Jurkat, Clone E6-1 (cell line): ENCODE measurements at regions not wholly inside any gene's neighbourhood (a gene's known extent, or its start where the extent isn't known, plus 50 kb on each side); places are given as distances from the start of the nearest gene placed in this dataset.
"Not testable (repeated sequence)": the region's sequence is repeated elsewhere in the genome, so short reads cannot be mapped to it uniquely, and the experiment has no call there.

Source experiments
- DNase-seq: peaks from one replicate; pipeline ENCODE4 v3.0.0-alpha.2; 2011; ENCODE audit warnings: low read depth, low spot score
- H3K4me3 ChIP-seq: 2 replicates; pipeline ENCODE4 v1.5.1; 2011; ENCODE audit warnings: mild to moderate bottlenecking, low read length, control low read depth, moderate library complexity

GRCh38 chr7:17103170-17103569 lies 195.3 kb upstream of the AHR start:
- no peak for DNase-seq
- H3K4me3 ChIP-seq = no peak overlapping the region

DNA sequence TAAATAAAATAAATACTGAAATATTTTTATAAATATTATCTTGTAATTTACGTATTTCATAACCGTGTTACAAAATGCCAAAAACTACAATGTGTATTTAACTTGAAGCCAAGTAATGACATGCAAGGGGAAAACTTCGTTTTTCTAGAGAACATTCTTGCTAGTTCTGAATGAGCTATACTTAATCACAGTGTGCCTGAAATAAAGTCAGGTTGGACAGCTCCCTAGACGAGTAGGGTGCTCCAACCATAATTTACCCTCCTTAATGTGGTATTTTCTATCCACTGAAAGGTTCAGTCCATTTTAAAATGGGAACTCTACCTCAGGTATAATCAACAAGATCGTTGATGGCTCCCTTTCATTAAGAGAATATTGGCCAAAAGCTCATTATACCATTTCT lies 194.5 kb upstream of the AHR start:
- no peak overlapping the region for H3K4me3 ChIP-seq
- no peak for DNase-seq

GRCh38 chr7:17104419-17104818 lies 194.0 kb upstream of the AHR start:
- no peak for DNase-seq
- no peak overlapping the region for H3K4me3 ChIP-seq

DNA sequence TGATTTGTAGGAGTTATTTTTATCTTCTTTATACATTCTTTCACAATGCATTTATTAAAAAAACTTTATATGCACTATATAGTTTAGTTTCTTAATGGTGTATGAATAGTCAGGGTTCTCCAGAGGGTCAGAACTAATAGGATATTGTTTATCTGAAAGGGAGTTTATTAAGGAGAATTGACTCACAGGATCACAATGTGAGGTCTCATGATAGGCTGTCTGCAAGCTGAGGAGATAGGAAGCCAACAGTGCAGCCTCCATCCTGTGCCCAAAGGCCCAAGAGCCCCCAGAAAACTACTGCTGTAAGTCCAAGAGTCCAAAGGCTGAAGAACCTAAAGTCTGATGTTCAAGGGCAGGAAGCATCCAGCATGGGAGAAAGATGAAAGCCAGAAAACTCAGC lies 192.8 kb upstream of the AHR start:
- no peak for DNase-seq
- no peak overlapping the region for H3K4me3 ChIP-seq

DNA sequence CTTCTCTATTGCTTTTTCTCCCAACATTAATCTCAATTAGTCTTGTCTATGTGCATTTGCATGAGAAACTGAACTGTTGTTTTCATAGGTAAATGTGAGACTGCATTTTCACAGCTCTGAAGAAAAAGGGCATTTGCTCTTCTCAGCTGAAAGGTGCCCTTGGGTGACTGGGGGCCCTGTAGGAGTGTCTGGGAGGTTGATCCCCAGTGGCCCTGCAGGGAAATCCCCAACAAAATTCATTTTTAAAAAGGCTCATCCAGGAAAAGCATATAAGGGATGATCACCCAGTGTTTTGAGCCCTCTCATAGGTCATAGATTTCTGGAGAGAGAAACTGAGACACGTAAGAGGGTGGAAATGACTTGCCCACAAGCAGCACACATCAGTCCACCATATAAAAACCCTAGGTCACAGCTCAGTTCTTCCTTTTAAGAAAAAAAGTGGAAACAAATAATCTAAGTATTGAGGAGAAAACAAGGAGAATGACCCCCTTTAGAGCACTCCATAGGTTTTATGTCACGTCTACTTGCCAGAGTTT lies 190.3 kb upstream of the AHR start:
- no peak overlapping the region for H3K4me3 ChIP-seq
- DNase-seq = no peak

GRCh38 chr7:17109020-17109419 lies 189.4 kb upstream of the AHR start:
- no peak overlapping the region for H3K4me3 ChIP-seq
- no peak for DNase-seq

- not testable (repeated sequence) for DNase-seq
Measured at GRCh38 chr7:17113770-17114169, 184.7 kb upstream of the AHR start.

GRCh38 chr7:17118412-17118811 lies 180.0 kb upstream of the AHR start:
- H3K4me3 ChIP-seq = no peak overlapping the region
- no peak for DNase-seq

More at GRCh38 chr7:17113770-17114169, 184.7 kb upstream of the AHR start:
- H3K4me3 ChIP-seq = not testable (repeated sequence)

DNA sequence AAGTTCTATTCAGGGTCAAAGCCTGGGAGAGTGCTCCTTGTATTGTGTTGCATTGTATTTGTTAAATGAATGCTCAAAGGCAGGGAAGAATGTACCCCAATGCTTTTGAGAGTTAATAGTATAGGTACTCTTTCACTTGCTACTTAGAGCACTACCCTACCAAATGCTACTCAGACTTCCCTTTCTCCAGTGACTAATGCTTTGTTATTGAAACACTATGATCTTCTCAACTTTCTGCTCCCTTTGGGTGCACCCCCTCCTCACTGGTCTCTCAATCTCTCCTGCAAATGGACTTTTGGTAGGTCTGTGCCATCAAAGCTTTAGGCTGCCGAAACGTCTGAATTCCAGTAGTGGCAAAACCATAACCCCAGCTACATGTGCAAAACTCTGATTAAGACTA lies 177.7 kb upstream of the AHR start:
- no peak overlapping the region for H3K4me3 ChIP-seq
- DNase-seq = no peak

DNA sequence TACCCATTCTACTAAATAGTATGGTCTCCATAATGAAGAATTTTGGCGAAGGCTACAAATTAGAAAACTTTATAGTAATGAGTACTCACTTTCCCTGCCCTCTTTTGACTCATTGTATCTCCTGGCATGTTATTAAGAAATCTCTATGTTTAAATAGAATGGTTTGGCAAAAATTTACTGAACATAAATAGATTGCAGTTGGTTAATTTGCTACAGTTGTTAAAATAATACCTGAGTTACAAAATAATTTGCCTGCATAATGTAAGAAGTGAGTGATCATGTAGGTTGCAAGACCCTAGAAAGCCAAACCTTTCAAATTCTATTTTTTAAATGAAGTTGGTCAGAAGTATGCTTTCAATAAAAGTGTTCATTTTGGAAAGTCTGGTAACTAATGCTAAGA lies 176.8 kb upstream of the AHR start:
- no peak overlapping the region for H3K4me3 ChIP-seq
- no peak for DNase-seq

GRCh38 chr7:17123020-17123419 lies 175.4 kb upstream of the AHR start:
- DNase-seq = no peak
- no peak overlapping the region for H3K4me3 ChIP-seq

DNA sequence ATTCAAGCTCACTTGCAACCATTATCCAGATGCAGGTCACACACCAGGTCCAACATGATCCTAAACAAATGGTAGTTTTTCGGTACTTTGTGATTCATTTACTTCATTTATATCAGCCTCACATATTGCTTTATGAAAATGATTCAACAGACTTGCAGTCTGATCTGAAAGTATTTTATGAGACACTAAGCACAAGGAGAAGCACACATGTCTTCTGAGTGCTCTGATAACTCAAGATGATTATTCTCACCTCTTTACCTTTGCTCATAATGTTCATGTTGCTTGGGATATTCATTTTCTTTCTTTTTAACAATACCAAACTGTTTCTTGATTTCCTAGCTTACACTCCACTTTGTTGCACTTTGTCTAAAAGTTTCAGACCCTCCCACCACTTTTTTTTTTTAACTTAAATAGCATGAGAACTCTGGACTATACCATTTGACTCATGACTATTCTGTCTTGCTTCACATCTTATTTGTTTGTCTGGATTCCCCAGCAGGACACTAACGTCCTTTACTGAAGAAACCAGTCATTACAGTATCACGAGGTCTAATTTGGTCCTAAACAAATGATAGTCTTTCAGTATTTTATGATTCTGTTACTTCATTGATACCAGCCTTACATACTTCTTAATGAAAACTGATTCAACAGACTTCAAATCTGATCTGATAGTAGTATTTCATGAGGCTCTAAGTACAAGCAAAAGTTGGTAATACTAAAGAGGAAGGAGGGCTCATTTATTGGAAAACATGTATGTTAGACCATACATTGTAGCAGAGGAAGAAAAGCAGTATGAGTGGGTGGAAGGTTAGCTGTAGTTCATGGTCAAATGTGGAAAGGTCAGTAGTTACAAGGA lies 171.8 kb upstream of the AHR start:
- DNase-seq = no peak
- H3K4me3 ChIP-seq = no peak overlapping the region

DNA sequence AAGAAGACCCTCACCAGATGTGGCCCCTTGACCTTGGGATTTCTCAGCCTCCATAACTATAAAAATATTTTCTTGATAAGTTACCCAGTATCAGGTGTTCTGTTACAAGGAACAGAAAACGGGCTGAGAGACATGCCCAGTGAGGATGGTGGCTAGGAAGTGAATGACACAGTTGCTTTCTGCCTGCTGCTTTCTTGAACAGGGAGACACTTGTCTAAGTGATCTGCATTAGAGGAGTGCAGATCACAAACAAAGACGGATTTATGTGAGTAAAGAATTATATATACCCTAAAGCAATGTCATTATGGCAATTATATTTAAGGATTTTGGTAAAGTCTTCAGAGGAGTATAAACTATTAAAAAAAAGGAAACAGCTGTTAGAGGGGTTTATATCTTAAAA lies 169.2 kb upstream of the AHR start:
- H3K4me3 ChIP-seq = no peak overlapping the region
- DNase-seq = no peak

- DNase-seq = no peak
- no peak overlapping the region for H3K4me3 ChIP-seq
Measured at GRCh38 chr7:17130281-17131059, 168.0 kb upstream of the AHR start.

- H3K4me3 ChIP-seq = no peak overlapping the region
- DNase-seq = no peak
Measured at GRCh38 chr7:17131060-17131345, 167.4 kb upstream of the AHR start.

- no peak overlapping the region for H3K4me3 ChIP-seq
- DNase-seq = no peak
Measured at GRCh38 chr7:17131983-17132655, 166.3 kb upstream of the AHR start.

DNA sequence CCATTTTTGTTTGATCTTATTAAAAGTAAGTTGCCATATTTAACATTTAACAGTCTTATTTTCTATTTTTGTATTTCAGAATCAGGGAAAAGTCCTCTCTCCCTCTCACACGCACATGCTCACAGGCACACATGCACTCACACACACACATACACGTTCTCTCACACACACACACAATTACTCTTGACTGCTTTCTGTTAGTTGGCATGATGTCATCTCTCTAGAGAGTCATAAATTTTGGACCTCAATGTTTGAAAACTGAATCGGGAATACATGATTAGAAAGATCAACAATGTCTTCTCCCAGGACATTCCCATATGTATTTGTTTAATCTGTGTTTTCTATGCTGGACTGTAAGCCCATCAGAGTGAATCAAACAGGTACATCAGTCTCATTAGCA lies 165.7 kb upstream of the AHR start:
- DNase-seq = no peak
- no peak overlapping the region for H3K4me3 ChIP-seq

- DNase-seq = no peak
- H3K4me3 ChIP-seq = no peak overlapping the region
Measured at GRCh38 chr7:17133977-17134376, 164.5 kb upstream of the AHR start.

GRCh38 chr7:17134786-17135185 lies 163.7 kb upstream of the AHR start:
- no peak for DNase-seq
- no peak overlapping the region for H3K4me3 ChIP-seq

- no peak for DNase-seq
- no peak overlapping the region for H3K4me3 ChIP-seq
Measured at GRCh38 chr7:17136126-17136525, 162.3 kb upstream of the AHR start.
